Ovary (tissue), 7 donors: ENCODE measurements at regions not wholly inside any gene's neighbourhood (a gene's known extent, or its start where the extent isn't known, plus 50 kb on each side); places are given as distances from the start of the nearest gene placed in this dataset.

Source experiments
- DNase-seq, 5 donors: peaks; one replicate each; pipeline ENCODE4 v3.0.0-alpha.2; 2019 to 2020
- H3K27ac ChIP-seq, 2 donors: fragments of 200-600 bp; one replicate each; pipeline versions ENCODE4 v1.5.1 to v1.8.0; 2019 to 2022
- H3K27me3 ChIP-seq: fragments of 200-600 bp; one replicate; pipeline ENCODE4 v1.8.0; 2022
- H3K36me3 ChIP-seq: fragments of 200-600 bp; sonication (generic); one replicate; pipeline ENCODE4 v1.5.1; 2019
- H3K4me1 ChIP-seq: one replicate; pipeline ENCODE4 v1.8.1; 2013; ENCODE audit warnings: mild to moderate bottlenecking, moderate library complexity; ENCODE audit not compliant: insufficient read depth
- H3K4me3 ChIP-seq: fragments of 200-600 bp; sonication (generic); one replicate; pipeline ENCODE4 v1.5.1; 2017
- H3K9me3 ChIP-seq, 2 donors: fragments of 200-600 bp in 1 of 2; sonication (generic) in 1 of 2; one replicate each; pipeline versions ENCODE4 v1.5.1 to v1.8.1; 2013 to 2019; ENCODE audit warnings: mild to moderate bottlenecking in 1 of 2, moderate library complexity in 1 of 2
- CTCF ChIP-seq, 3 donors: fragments of 450-650 bp in 2 of 3; fragments of 200-600 bp in 1 of 3; IDR thresholded peaks; one replicate each; pipeline versions ENCODE4 v1.5.1 to v1.8.0; 2016 to 2022; ENCODE audit warnings: antibody characterized with exemption in 3 of 3, mild to moderate bottlenecking in 1 of 3
- EP300 ChIP-seq: sonication (generic); formaldehyde crosslinking; IDR thresholded peaks from one replicate; pipeline ENCODE4 v1.6.1; 2017; ENCODE audit warnings: antibody characterized with exemption
- POLR2A ChIP-seq: fragments of 450-650 bp; IDR thresholded peaks from one replicate; pipeline ENCODE4 v1.6.1; 2017; ENCODE audit warnings: antibody characterized with exemption, mild to moderate bottlenecking, moderate library complexity
- WGBS, 3 donors: extraction: QIAGEN DNeasy Blood & Tissue Kit in 1 of 3; methylation state at CpG; one replicate each; pipeline versions ENCODE4 v1.1.5 to v1.1.7; 2013 to 2017; 5-methylcytosine and 5-hydroxymethylcytosine counted together
- intact Hi-C, 4 donors: fragments of 100-400 bp; cut with DNase I; formaldehyde crosslinking; loops; one replicate each; pipeline versions ENCODE4 v1.11.0 to v1.15.1; 2022 to 2023
- donor health status: DM: no; HTN: no; CAD: no; lungs with moderate emphysema.
- donor health status: DM: no; HTN: no; CAD: no.
- donor health status: Bipolar disorder and iron deficiency.
- donor health status: DM: no; HTN: no; CAD: no.
- donor health status: DM: yes; HTN: yes; CAD: no.

DNA sequence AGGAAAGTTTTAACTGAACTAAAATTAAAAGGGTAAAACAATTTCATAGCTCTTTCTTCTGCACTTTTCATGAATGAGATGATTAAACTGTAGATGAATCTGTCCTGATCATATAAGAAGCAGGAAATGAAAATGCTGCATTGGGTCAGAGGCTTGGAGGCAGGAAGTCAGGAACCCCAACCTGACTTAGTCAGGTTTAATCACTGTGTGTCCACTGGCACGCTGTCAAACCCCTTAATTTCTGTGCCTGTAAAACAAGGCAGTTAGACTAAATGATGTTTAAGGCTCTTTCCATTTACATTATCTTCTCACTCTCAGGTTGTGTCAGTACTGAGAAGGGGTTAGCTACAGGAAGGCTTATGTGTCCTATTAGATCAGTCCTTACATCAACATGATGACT is 193.3 kb upstream of the TTC14 start:
- no peak for DNase-seq
- Histone ChIP-seq H3K27ac (no peak overlapping the region), H3K4me3 (no peak overlapping the region), H3K4me1 (peaks cover 2% of the 10 kb centered on the region), H3K27me3 (no peaks in the 10 kb centered on the region), H3K9me3 (no peaks in the 10 kb centered on the region), H3K36me3 (no peaks in the 10 kb centered on the region)
- intact Hi-C loops, result no loop called here
- WGBS, 3 donors, result 81 to 91% (median 84%) methylated on average over 1 of the region's 1 CpG
- TF ChIP-seq EP300 (no peak), CTCF (IDR thresholded peaks at IDR 0.05) (no peak), POLR2A (no peak)

GRCh38 chr3:180409170-180409569 is 192.8 kb upstream of the TTC14 start:
- DNase-seq, result no peak
- TF ChIP-seq EP300, result no peak
- no peak for TF ChIP-seq POLR2A
- TF ChIP-seq CTCF (IDR thresholded peaks at IDR 0.05), result no peak
- peaks cover 2% of the 10 kb centered on the region for H3K4me1 ChIP-seq
- H3K36me3 ChIP-seq, result no peaks in the 10 kb centered on the region
- H3K4me3 ChIP-seq, result no peak overlapping the region
- intact Hi-C loops, result no loop called here
- no peak overlapping the region for H3K27ac ChIP-seq
- H3K27me3 ChIP-seq, result no peaks in the 10 kb centered on the region
- H3K9me3 ChIP-seq, result no peaks in the 10 kb centered on the region

DNA sequence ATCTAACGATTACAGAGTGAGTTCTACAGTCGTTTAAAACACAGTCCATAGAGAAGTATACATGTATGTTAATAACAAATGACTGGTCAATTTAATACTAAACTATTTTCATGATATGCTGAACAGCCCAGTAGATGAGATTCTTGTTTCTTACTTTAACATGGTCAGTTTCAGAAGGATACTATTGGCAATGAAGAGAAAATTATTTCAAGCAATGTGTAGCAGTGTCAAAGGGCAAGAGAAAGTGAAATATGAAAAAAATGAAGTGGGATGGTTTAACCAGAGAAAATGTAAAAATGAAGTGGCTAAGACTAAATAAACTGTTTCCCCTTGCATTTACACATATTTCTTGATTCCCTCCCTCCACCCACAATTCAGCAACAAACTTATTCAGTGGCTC is 192.1 kb upstream of the TTC14 start:
- WGBS, 3 donors, result 37 to 54% (median 38%) methylated on average over 2 of the region's 2 CpGs
- TF ChIP-seq CTCF (IDR thresholded peaks at IDR 0.05) (no peak), POLR2A (no peak), EP300 (no peak)
- no peaks in the 10 kb centered on the region for H3K36me3 ChIP-seq
- no peak for DNase-seq
- H3K4me1 ChIP-seq, result peaks cover 2% of the 10 kb centered on the region
- no peaks in the 10 kb centered on the region for H3K9me3 ChIP-seq
- H3K27ac ChIP-seq, result no peak overlapping the region
- intact Hi-C loops, result no loop called here
- no peaks in the 10 kb centered on the region for H3K27me3 ChIP-seq
- H3K4me3 ChIP-seq, result no peak overlapping the region

GRCh38 chr3:180414157-180414556 is 187.8 kb upstream of the TTC14 start:
- intact Hi-C loops, result no loop called here

More at GRCh38 chr3:180414157-180414556, 187.8 kb upstream of the TTC14 start:
- no peak for DNase-seq
- TF ChIP-seq EP300 (no peak), POLR2A (no peak), CTCF (IDR thresholded peaks at IDR 0.05) (no peak)
- Histone ChIP-seq H3K27ac (no peak overlapping the region), H3K9me3 (no peaks in the 10 kb centered on the region), H3K27me3 (no peaks in the 10 kb centered on the region), H3K4me3 (no peak overlapping the region), H3K4me1 (peaks cover 2% of the 10 kb centered on the region), H3K36me3 (no peaks in the 10 kb centered on the region)
